ENCODE measurements at regions not wholly inside any gene's neighbourhood (a gene's known extent, or its start where the extent isn't known, plus 50 kb on each side); places are given as distances from the start of the nearest gene placed in this dataset.

GRCh38 chr3:177751770-177752169 lies 554.5 kb upstream of the TBL1XR1 start:
- no peak overlapping the region for H3K27ac ChIP-seq (ENCODE audit: insufficient read depth, low read length, poor library complexity, severe bottlenecking)
- H3K4me1 ChIP-seq (ENCODE audit: control insufficient read depth, insufficient read depth, low read length, poor library complexity, severe bottlenecking) = no peaks in the 10 kb centered on the region
- H3K27me3 ChIP-seq (replicated peaks; ENCODE audit: control insufficient read depth, insufficient read depth, low read length, poor library complexity, severe bottlenecking) = no peaks in the 10 kb centered on the region
- no peak for DNase-seq
- H3K9me3 ChIP-seq (ENCODE audit: control insufficient read depth, low read length) = no peaks in the 10 kb centered on the region
- H3K36me3 ChIP-seq (ENCODE audit: control insufficient read depth, insufficient read depth, low read length) = no peaks in the 10 kb centered on the region
- H3K4me3 ChIP-seq (ENCODE audit: insufficient read depth, low read depth, low read length, poor library complexity, severe bottlenecking) = no peak overlapping the region

GRCh38 chr3:177752831-177753230 lies 555.5 kb upstream of the TBL1XR1 start:
- no peaks in the 10 kb centered on the region for H3K36me3 ChIP-seq (ENCODE audit: control insufficient read depth, insufficient read depth, low read length)
- no peak for DNase-seq
- H3K27me3 ChIP-seq (replicated peaks; ENCODE audit: control insufficient read depth, insufficient read depth, low read length, poor library complexity, severe bottlenecking) = no peaks in the 10 kb centered on the region
- no peaks in the 10 kb centered on the region for H3K4me1 ChIP-seq (ENCODE audit: control insufficient read depth, insufficient read depth, low read length, poor library complexity, severe bottlenecking)
- no peak overlapping the region for H3K4me3 ChIP-seq (ENCODE audit: insufficient read depth, low read depth, low read length, poor library complexity, severe bottlenecking)
- H3K9me3 ChIP-seq (ENCODE audit: control insufficient read depth, low read length) = no peaks in the 10 kb centered on the region
- H3K27ac ChIP-seq (ENCODE audit: insufficient read depth, low read length, poor library complexity, severe bottlenecking) = no peak overlapping the region

GRCh38 chr3:177753451-177754155 lies 556.3 kb upstream of the TBL1XR1 start:
- Histone ChIP-seq H3K4me1 (ENCODE audit: control insufficient read depth, insufficient read depth, low read length, poor library complexity, severe bottlenecking) (no peaks in the 10 kb centered on the region), H3K36me3 (ENCODE audit: control insufficient read depth, insufficient read depth, low read length) (no peaks in the 10 kb centered on the region), H3K4me3 (ENCODE audit: insufficient read depth, low read depth, low read length, poor library complexity, severe bottlenecking) (no peak overlapping the region), H3K27me3 (replicated peaks; ENCODE audit: control insufficient read depth, insufficient read depth, low read length, poor library complexity, severe bottlenecking) (no peaks in the 10 kb centered on the region), H3K27ac (ENCODE audit: insufficient read depth, low read length, poor library complexity, severe bottlenecking) (no peak overlapping the region), H3K9me3 (ENCODE audit: control insufficient read depth, low read length) (no peaks in the 10 kb centered on the region)
- DNase-seq = no peak

GRCh38 chr3:177754508-177754921 lies 557.2 kb upstream of the TBL1XR1 start:
- no peak overlapping the region for H3K4me3 ChIP-seq (ENCODE audit: insufficient read depth, low read depth, low read length, poor library complexity, severe bottlenecking)

GRCh38 chr3:177758126-177758525 lies 560.8 kb upstream of the TBL1XR1 start:
- Histone ChIP-seq H3K27ac (ENCODE audit: insufficient read depth, low read length, poor library complexity, severe bottlenecking) (no peak overlapping the region), H3K4me1 (ENCODE audit: control insufficient read depth, insufficient read depth, low read length, poor library complexity, severe bottlenecking) (no peaks in the 10 kb centered on the region), H3K27me3 (replicated peaks; ENCODE audit: control insufficient read depth, insufficient read depth, low read length, poor library complexity, severe bottlenecking) (no peaks in the 10 kb centered on the region), H3K9me3 (ENCODE audit: control insufficient read depth, low read length) (no peaks in the 10 kb centered on the region), H3K36me3 (ENCODE audit: control insufficient read depth, insufficient read depth, low read length) (no peaks in the 10 kb centered on the region), H3K4me3 (ENCODE audit: insufficient read depth, low read depth, low read length, poor library complexity, severe bottlenecking) (no peak overlapping the region)
- DNase-seq = no peak

More at GRCh38 chr3:177754508-177754921, 557.2 kb upstream of the TBL1XR1 start:
- Histone ChIP-seq H3K27me3 (replicated peaks; ENCODE audit: control insufficient read depth, insufficient read depth, low read length, poor library complexity, severe bottlenecking) (no peaks in the 10 kb centered on the region), H3K9me3 (ENCODE audit: control insufficient read depth, low read length) (no peaks in the 10 kb centered on the region), H3K27ac (ENCODE audit: insufficient read depth, low read length, poor library complexity, severe bottlenecking) (no peak overlapping the region), H3K4me1 (ENCODE audit: control insufficient read depth, insufficient read depth, low read length, poor library complexity, severe bottlenecking) (no peaks in the 10 kb centered on the region), H3K36me3 (ENCODE audit: control insufficient read depth, insufficient read depth, low read length) (no peaks in the 10 kb centered on the region)
- DNase-seq = no peak

- no peak for DNase-seq
- Histone ChIP-seq H3K36me3 (ENCODE audit: control insufficient read depth, insufficient read depth, low read length) (no peaks in the 10 kb centered on the region), H3K9me3 (ENCODE audit: control insufficient read depth, low read length) (no peaks in the 10 kb centered on the region), H3K4me3 (ENCODE audit: insufficient read depth, low read depth, low read length, poor library complexity, severe bottlenecking) (no peak overlapping the region), H3K27ac (ENCODE audit: insufficient read depth, low read length, poor library complexity, severe bottlenecking) (no peak overlapping the region), H3K27me3 (replicated peaks; ENCODE audit: control insufficient read depth, insufficient read depth, low read length, poor library complexity, severe bottlenecking) (no peaks in the 10 kb centered on the region), H3K4me1 (ENCODE audit: control insufficient read depth, insufficient read depth, low read length, poor library complexity, severe bottlenecking) (no peaks in the 10 kb centered on the region)
These were observed 563.5 kb upstream of the TBL1XR1 start for GRCh38 chr3:177760803-177761202.

- no peaks in the 10 kb centered on the region for H3K36me3 ChIP-seq (ENCODE audit: control insufficient read depth, insufficient read depth, low read length)
- H3K27me3 ChIP-seq (replicated peaks; ENCODE audit: control insufficient read depth, insufficient read depth, low read length, poor library complexity, severe bottlenecking) = no peaks in the 10 kb centered on the region
- no peaks in the 10 kb centered on the region for H3K9me3 ChIP-seq (ENCODE audit: control insufficient read depth, low read length)
- DNase-seq = no peak
- no peaks in the 10 kb centered on the region for H3K4me1 ChIP-seq (ENCODE audit: control insufficient read depth, insufficient read depth, low read length, poor library complexity, severe bottlenecking)
- H3K27ac ChIP-seq (ENCODE audit: insufficient read depth, low read length, poor library complexity, severe bottlenecking) = no peak overlapping the region
- H3K4me3 ChIP-seq (ENCODE audit: insufficient read depth, low read depth, low read length, poor library complexity, severe bottlenecking) = no peak overlapping the region
These were observed 567.2 kb upstream of the TBL1XR1 start for GRCh38 chr3:177764377-177764912.

DNA sequence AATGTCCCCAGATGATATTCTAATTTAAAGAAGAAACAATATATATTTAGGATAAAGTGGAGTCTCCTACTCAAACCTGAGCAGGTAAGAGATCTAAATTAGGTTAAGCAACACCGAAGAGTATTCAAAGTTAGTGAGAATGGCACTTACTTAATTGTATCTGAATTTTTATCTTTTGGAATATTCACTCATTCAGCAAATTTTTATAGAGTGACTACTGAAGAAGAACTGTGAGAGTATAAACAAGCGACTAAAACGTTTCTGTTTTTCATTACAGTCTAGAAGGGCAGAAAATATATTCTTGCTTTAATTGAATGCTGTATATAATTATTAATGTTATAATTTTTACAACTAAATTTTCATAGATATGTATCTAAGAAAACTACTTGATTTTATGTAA lies 567.7 kb upstream of the TBL1XR1 start:
- no peaks in the 10 kb centered on the region for H3K27me3 ChIP-seq (replicated peaks; ENCODE audit: control insufficient read depth, insufficient read depth, low read length, poor library complexity, severe bottlenecking)
- DNase-seq = no peak
- no peaks in the 10 kb centered on the region for H3K4me1 ChIP-seq (ENCODE audit: control insufficient read depth, insufficient read depth, low read length, poor library complexity, severe bottlenecking)
- H3K4me3 ChIP-seq (ENCODE audit: insufficient read depth, low read depth, low read length, poor library complexity, severe bottlenecking) = no peak overlapping the region
- H3K9me3 ChIP-seq (ENCODE audit: control insufficient read depth, low read length) = no peaks in the 10 kb centered on the region
- H3K36me3 ChIP-seq (ENCODE audit: control insufficient read depth, insufficient read depth, low read length) = no peaks in the 10 kb centered on the region
- no peak overlapping the region for H3K27ac ChIP-seq (ENCODE audit: insufficient read depth, low read length, poor library complexity, severe bottlenecking)

- H3K36me3 ChIP-seq (ENCODE audit: control insufficient read depth, insufficient read depth, low read length) = no peaks in the 10 kb centered on the region
- no peak for DNase-seq
- no peak overlapping the region for H3K4me3 ChIP-seq (ENCODE audit: insufficient read depth, low read depth, low read length, poor library complexity, severe bottlenecking)
- no peaks in the 10 kb centered on the region for H3K27me3 ChIP-seq (replicated peaks; ENCODE audit: control insufficient read depth, insufficient read depth, low read length, poor library complexity, severe bottlenecking)
- H3K9me3 ChIP-seq (ENCODE audit: control insufficient read depth, low read length) = no peaks in the 10 kb centered on the region
- H3K4me1 ChIP-seq (ENCODE audit: control insufficient read depth, insufficient read depth, low read length, poor library complexity, severe bottlenecking) = no peaks in the 10 kb centered on the region
- H3K27ac ChIP-seq (ENCODE audit: insufficient read depth, low read length, poor library complexity, severe bottlenecking) = no peak overlapping the region
These were observed 573.3 kb upstream of the TBL1XR1 start for GRCh38 chr3:177770383-177771230.

- H3K27ac ChIP-seq (ENCODE audit: insufficient read depth, low read length, poor library complexity, severe bottlenecking) = no peak overlapping the region
These were observed 574.5 kb upstream of the TBL1XR1 start for GRCh38 chr3:177771780-177772179.

More at GRCh38 chr3:177771780-177772179, 574.5 kb upstream of the TBL1XR1 start:
- Histone ChIP-seq H3K27me3 (replicated peaks; ENCODE audit: control insufficient read depth, insufficient read depth, low read length, poor library complexity, severe bottlenecking) (no peaks in the 10 kb centered on the region), H3K4me3 (ENCODE audit: insufficient read depth, low read depth, low read length, poor library complexity, severe bottlenecking) (no peak overlapping the region), H3K4me1 (ENCODE audit: control insufficient read depth, insufficient read depth, low read length, poor library complexity, severe bottlenecking) (no peaks in the 10 kb centered on the region), H3K36me3 (ENCODE audit: control insufficient read depth, insufficient read depth, low read length) (no peaks in the 10 kb centered on the region), H3K9me3 (ENCODE audit: control insufficient read depth, low read length) (no peaks in the 10 kb centered on the region)
- no peak for DNase-seq
